GM12878 (cell line): ENCODE measurements at regions not wholly inside any gene's neighbourhood (a gene's known extent, or its start where the extent isn't known, plus 50 kb on each side); places are given as distances from the start of the nearest gene placed in this dataset.

ENCODE experiments used
- ATAC-seq: fragments of 200-7000 bp; cut with Tn5 transposase; 3 replicates; pipeline ENCODE4 v1.9.1; 2020; ENCODE audit warnings: mild to moderate bottlenecking, moderate library complexity
- BruUV-seq: library from RNA; stranded (reverse); fragments of 400-500 nt; replicated peaks from 2 replicates; lab custom pipeline; 2021; lab: Mats Ljungman, UMichigan
- CTCF ChIA-PET: fragments of 300-600 bp; sonication (Branson Sonifier 250); formaldehyde crosslinking; extraction: SDS; loops from one replicate; lab custom pipeline; 2021; ENCODE audit warnings: inconsistent platforms; lab: Yijun Ruan, JAX
- POLR2A ChIA-PET: fragments of 350-600 bp; formaldehyde crosslinking; extraction: SDS; loops from one replicate; lab custom pipeline; 2021; ENCODE audit warnings: inconsistent platforms; lab: Charles Lee
- RAD21 ChIA-PET: fragments of 300-600 bp; sonication (Branson Sonifier 250); formaldehyde crosslinking; loops from one replicate; lab custom pipeline; 2023; ENCODE audit warnings: antibody characterized with exemption; ENCODE audit not compliant: unreplicated experiment; lab: Charles Lee
- SMC1A ChIA-PET: fragments of 300-600 bp; sonication (Branson Sonifier 250); formaldehyde crosslinking; loops from one replicate; lab custom pipeline; 2023; ENCODE audit not compliant: unreplicated experiment, uncharacterized antibody; lab: Charles Lee
- DNase-seq: peaks from one replicate; pipeline ENCODE4 v3.0.0-alpha.2; 2011; ENCODE audit warnings: low read depth, low spot score
- FAIRE-seq: peaks from 3 replicates; lab custom pipeline; 2011; peaks lifted over from hg19 to GRCh38; lab: Jason Lieb, UNC
- H2AFZ ChIP-seq: 2 replicates; pipeline ENCODE4 v1.6.0; 2011; ENCODE audit warnings: low read depth, low read length, control low read depth; ENCODE audit not compliant: control insufficient read depth
- H3K27ac ChIP-seq: 2 replicates; pipeline ENCODE4 v1.5.1; 2011; ENCODE audit warnings: control low read depth; ENCODE audit not compliant: control insufficient read depth, insufficient read depth
- H3K27me3 ChIP-seq, 2 experiments: replicated peaks in 1 of 2; 2 replicates each; pipeline versions ENCODE4 v1.6.0 to v1.6.1; 2011; ENCODE audit warnings: low read length in 1 of 2; ENCODE audit not compliant: control insufficient read depth in 2 of 2, insufficient read depth in 2 of 2
- H3K36me3 ChIP-seq, 2 experiments: 2 replicates each; pipeline ENCODE4 v1.5.1; 2011; ENCODE audit warnings: low read length in 1 of 2; ENCODE audit not compliant: control insufficient read depth in 2 of 2, insufficient read depth in 2 of 2
- H3K4me1 ChIP-seq: 2 replicates; pipeline ENCODE4 v1.6.1; 2011; ENCODE audit warnings: mild to moderate bottlenecking, low read length, moderate library complexity, mixed read lengths; ENCODE audit not compliant: control insufficient read depth, insufficient read depth
- H3K4me2 ChIP-seq: 2 replicates; pipeline ENCODE4 v1.6.0; 2011; ENCODE audit warnings: control low read depth; ENCODE audit not compliant: control insufficient read depth, insufficient read depth
- H3K4me3 ChIP-seq: fragments of 200-600 bp; sonication (generic); 2 replicates; pipeline ENCODE4 v1.5.1; 2016
- H3K79me2 ChIP-seq: 2 replicates; pipeline ENCODE4 v1.6.0; 2011; ENCODE audit warnings: low read length; ENCODE audit not compliant: control insufficient read depth, insufficient read depth
- H3K9ac ChIP-seq: 2 replicates; pipeline ENCODE4 v1.8.0; 2011; ENCODE audit warnings: low read length, control low read depth, mixed read lengths; ENCODE audit not compliant: control insufficient read depth, insufficient read depth
- H3K9me3 ChIP-seq: replicated peaks from 3 replicates; pipeline ENCODE4 v1.5.1; 2011; ENCODE audit warnings: mild to moderate bottlenecking, low read length; ENCODE audit not compliant: control insufficient read depth, insufficient read depth
- H4K20me1 ChIP-seq: 2 replicates; pipeline ENCODE4 v1.6.0; 2011; ENCODE audit not compliant: control insufficient read depth, insufficient read depth
- BACH1 ChIP-seq: fragments of 450-650 bp; IDR thresholded peaks from 2 replicates; pipeline ENCODE4 v1.6.1; 2017; ENCODE audit warnings: mild to moderate bottlenecking, borderline replicate concordance
- BCL11A ChIP-seq: IDR thresholded peaks from 2 replicates; pipeline ENCODE4 v1.6.1; 2011; ENCODE audit warnings: low read depth, low read length
- FOXK2 ChIP-seq: fragments of 450-650 bp; IDR thresholded peaks from 2 replicates; pipeline ENCODE4 v1.6.1; 2017; ENCODE audit warnings: mild to moderate bottlenecking, moderate library complexity
- HCFC1 ChIP-seq: fragments of 150-350 bp; IDR thresholded peaks from 2 replicates; pipeline ENCODE4 v1.6.1; 2014; ENCODE audit warnings: low read length
- JUNB ChIP-seq: IDR thresholded peaks from 2 replicates; pipeline ENCODE4 v1.6.1; 2016; ENCODE audit warnings: antibody characterized with exemption, mild to moderate bottlenecking
- KDM1A ChIP-seq: fragments of 200-600 bp; sonication (generic); IDR thresholded peaks from 2 replicates; pipeline ENCODE4 v1.6.1; 2016; ENCODE audit warnings: borderline replicate concordance
- MXI1 ChIP-seq: fragments of 150-350 bp; IDR thresholded peaks from 2 replicates; pipeline ENCODE4 v1.6.1; 2011; ENCODE audit warnings: low read depth, mild to moderate bottlenecking, inconsistent platforms, low read length, improper control_type of control experiment
- MYC ChIP-seq: IDR thresholded peaks from 2 replicates; pipeline ENCODE4 v1.6.1; 2011; ENCODE audit warnings: mild to moderate bottlenecking, low read length, moderate library complexity, inconsistent platforms; ENCODE audit not compliant: insufficient read depth, insufficient replicate concordance, insufficient read length, severe bottlenecking
- PML ChIP-seq: IDR thresholded peaks from 2 replicates; pipeline ENCODE4 v1.6.1; 2012; ENCODE audit warnings: low read length, inconsistent platforms
- STAT3 ChIP-seq: IDR thresholded peaks from 2 replicates; pipeline ENCODE4 v1.6.1; 2011; ENCODE audit warnings: low read depth, low read length, improper control_type of control experiment
- TARDBP ChIP-seq: IDR thresholded peaks from 2 replicates; pipeline ENCODE4 v1.6.1; 2016; ENCODE audit warnings: borderline replicate concordance
- TCF3 ChIP-seq: IDR thresholded peaks from 2 replicates; pipeline ENCODE4 v1.6.1; 2012; ENCODE audit warnings: low read depth, mild to moderate bottlenecking, low read length, borderline replicate concordance; ENCODE audit not compliant: insufficient read depth
- in situ Hi-C: fragments of 300-500 bp; cut with MboI; formaldehyde crosslinking; loops from 9 replicates; pipeline ENCODE4 v1.14.3; 2018; ENCODE audit warnings: mixed read lengths
- intact Hi-C: fragments of 100-400 bp; cut with micrococcal nuclease; formaldehyde crosslinking; loops from one replicate; pipeline ENCODE4 v1.14.2; 2022; ENCODE audit not compliant: unreplicated experiment
- TF ChIP-seq, protein P1 (sequence below): fragments of 150-350 bp; IDR thresholded peaks from 2 replicates; pipeline ENCODE4 v1.6.1; 2016; ENCODE audit warnings: low read depth, low read length
- TF ChIP-seq, protein P2 (sequence below): fragments of 450-650 bp; IDR thresholded peaks from 2 replicates; pipeline ENCODE4 v1.6.1; 2017; ENCODE audit warnings: low read depth, mild to moderate bottlenecking, moderate library complexity

DNA sequence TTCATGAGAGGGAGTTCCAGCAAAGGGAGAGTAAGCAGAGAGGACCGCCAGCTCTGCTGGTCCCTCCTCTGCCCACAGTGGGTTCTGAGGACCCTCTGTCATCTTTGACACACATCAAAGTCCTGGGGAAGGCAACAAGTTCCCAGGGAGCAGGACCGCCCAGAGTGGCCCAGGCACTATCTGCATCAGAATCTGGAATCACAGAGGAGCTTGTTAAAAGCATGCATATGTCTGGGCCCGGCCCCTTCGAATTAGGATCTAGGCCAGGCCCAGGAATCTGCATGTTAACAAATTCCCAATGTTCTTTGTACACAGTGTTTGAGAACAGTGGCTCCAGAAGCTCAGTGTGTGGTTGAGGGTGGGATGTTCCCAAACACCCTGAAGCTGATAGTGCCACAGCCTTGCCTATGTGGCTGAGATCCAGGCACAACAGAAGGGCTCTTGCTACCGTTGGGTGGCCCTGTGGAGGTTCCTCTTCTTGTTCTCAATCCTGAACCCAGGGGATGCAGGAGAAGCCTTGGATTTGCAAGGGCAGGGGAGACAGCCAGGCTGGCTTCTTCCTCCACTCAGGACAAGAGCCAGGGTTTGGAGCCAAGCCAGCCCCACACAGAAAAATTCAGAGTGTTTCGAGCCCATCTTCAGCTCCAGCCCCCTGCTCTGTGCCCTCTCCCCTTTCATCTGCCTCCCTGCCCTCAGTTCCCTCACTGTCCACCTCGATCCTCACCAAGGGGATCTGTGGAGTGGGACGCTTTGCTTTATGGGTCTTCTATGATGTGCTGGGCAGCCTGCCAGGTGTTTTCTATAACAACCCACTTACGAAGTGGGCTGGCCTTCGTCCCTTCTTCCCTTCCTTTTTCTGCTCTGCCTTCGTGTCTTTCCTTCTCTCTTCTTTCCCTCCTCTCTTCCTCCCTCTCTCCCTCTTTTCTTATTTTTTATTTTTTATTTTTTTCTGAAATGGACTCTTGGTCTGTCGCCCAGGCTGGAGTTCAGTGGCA is 129.0 kb upstream of the TMPRSS2 start (continued):
- TF ChIP-seq HCFC1 (no peak), BCL11A (no peak), BACH1 (no peak)
- TF ChIP-seq, protein P1, sequence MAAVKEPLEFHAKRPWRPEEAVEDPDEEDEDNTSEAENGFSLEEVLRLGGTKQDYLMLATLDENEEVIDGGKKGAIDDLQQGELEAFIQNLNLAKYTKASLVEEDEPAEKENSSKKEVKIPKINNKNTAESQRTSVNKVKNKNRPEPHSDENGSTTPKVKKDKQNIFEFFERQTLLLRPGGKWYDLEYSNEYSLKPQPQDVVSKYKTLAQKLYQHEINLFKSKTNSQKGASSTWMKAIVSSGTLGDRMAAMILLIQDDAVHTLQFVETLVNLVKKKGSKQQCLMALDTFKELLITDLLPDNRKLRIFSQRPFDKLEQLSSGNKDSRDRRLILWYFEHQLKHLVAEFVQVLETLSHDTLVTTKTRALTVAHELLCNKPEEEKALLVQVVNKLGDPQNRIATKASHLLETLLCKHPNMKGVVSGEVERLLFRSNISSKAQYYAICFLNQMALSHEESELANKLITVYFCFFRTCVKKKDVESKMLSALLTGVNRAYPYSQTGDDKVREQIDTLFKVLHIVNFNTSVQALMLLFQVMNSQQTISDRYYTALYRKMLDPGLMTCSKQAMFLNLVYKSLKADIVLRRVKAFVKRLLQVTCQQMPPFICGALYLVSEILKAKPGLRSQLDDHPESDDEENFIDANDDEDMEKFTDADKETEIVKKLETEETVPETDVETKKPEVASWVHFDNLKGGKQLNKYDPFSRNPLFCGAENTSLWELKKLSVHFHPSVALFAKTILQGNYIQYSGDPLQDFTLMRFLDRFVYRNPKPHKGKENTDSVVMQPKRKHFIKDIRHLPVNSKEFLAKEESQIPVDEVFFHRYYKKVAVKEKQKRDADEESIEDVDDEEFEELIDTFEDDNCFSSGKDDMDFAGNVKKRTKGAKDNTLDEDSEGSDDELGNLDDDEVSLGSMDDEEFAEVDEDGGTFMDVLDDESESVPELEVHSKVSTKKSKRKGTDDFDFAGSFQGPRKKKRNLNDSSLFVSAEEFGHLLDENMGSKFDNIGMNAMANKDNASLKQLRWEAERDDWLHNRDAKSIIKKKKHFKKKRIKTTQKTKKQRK, result no peak
- TF ChIP-seq, protein P2, sequence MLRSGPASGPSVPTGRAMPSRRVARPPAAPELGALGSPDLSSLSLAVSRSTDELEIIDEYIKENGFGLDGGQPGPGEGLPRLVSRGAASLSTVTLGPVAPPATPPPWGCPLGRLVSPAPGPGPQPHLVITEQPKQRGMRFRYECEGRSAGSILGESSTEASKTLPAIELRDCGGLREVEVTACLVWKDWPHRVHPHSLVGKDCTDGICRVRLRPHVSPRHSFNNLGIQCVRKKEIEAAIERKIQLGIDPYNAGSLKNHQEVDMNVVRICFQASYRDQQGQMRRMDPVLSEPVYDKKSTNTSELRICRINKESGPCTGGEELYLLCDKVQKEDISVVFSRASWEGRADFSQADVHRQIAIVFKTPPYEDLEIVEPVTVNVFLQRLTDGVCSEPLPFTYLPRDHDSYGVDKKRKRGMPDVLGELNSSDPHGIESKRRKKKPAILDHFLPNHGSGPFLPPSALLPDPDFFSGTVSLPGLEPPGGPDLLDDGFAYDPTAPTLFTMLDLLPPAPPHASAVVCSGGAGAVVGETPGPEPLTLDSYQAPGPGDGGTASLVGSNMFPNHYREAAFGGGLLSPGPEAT, result no peak

DNA sequence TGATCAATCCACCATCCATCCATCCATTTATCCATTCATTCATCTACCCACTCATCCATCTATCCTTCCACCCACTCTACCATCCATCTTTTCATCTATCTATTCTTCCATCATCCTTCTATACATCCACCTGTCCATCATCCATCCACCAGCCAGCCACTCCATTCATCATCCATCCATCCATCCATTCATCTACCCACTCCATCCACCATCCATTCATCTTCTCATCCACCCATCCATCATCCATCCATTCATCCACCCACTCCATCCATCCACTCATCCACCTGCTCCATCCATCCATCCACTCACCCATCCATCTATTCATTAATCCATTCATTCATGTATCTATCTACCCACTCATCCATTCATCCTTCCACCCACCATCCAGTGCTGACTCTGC is 127.9 kb upstream of the TMPRSS2 start:
- in situ Hi-C loops, result no loop called here
- Histone ChIP-seq H3K36me3 (no peaks in the 10 kb centered on the region), H3K9me3 (no peaks in the 10 kb centered on the region; the same call in 2 of the 3 replicates), H3K4me3 (no peak overlapping the region), H3K4me2 (no peak overlapping the region), H3K9ac (no peak overlapping the region), H3K79me2 (no peaks in the 10 kb centered on the region), H3K27ac (no peak overlapping the region), H3K27me3 (no peaks in the 10 kb centered on the region), H2AFZ (no peak overlapping the region), H3K4me1 (no peaks in the 10 kb centered on the region), H4K20me1 (no peaks in the 10 kb centered on the region)
- ChIA-PET POLR2A (no interaction called here), RAD21 (no interaction called here), CTCF (no interaction called here), SMC1A (no interaction called here)
- intact Hi-C loops, result no loop called here
- ATAC-seq, result no peak
- FAIRE-seq, result no peak
- TF ChIP-seq MYC, result no peak
- no peak for TF ChIP-seq STAT3
- no peak for TF ChIP-seq PML
- TF ChIP-seq MXI1, result no peak
- no peak for TF ChIP-seq JUNB
- no peak for TF ChIP-seq TCF3
- TF ChIP-seq TARDBP, result no peak
- TF ChIP-seq KDM1A, result no peak
- no peak for TF ChIP-seq FOXK2
- no TSS peak for BruUV-seq
- DNase-seq, result no peak
